ENCODE measurements at regions not wholly inside any gene's neighbourhood (a gene's known extent, or its start where the extent isn't known, plus 50 kb on each side); places are given as distances from the start of the nearest gene placed in this dataset.

- Histone ChIP-seq H3K79me2 (ENCODE audit: low read depth) (no peaks in the 10 kb centered on the region), H3K4me3 (no peak overlapping the region), H3K27ac (no peak overlapping the region), H3K36me3 (no peaks in the 10 kb centered on the region), H3K9ac (no peak overlapping the region), H3K9me3 (ENCODE audit: low read depth) (no peaks in the 10 kb centered on the region), H3K27me3 (no peaks in the 10 kb centered on the region), H3K4me1 (peaks cover 9% of the 10 kb centered on the region), H3F3A (ENCODE audit: low read depth) (no peaks in the 10 kb centered on the region), H4K20me1 (ENCODE audit: low read depth) (no peaks in the 10 kb centered on the region), H2AFZ (replicated peaks) (no peak overlapping the region), H3K4me2 (no peak overlapping the region)
- Mint-ChIP-seq H3K4me3 (no peak overlapping the region), H3K9me3 (no peaks in the 10 kb centered on the region), H3K27me3 (ENCODE audit: insufficient read depth, low read depth) (no peaks in the 10 kb centered on the region), H3K36me3 (no peaks in the 10 kb centered on the region), H3K4me1 (peaks cover 4% of the 10 kb centered on the region), H3K27ac (no peak overlapping the region)
- no peak for TF ChIP-seq EZH2phosphoT487 (IDR thresholded peaks at IDR 0.05)
- no peak for TF ChIP-seq EZH2 (IDR thresholded peaks at IDR 0.05)
- no peak for TF ChIP-seq CTCF (IDR thresholded peaks at IDR 0.05)
- no peak for DNase-seq (ENCODE audit: low spot score)
Observed at GRCh38 chr2:34251578-34251977, 652.5 kb upstream of the FAM98A start.

- DNase-seq (ENCODE audit: low spot score): no peak
- Mint-ChIP-seq H3K4me3 (no peak overlapping the region), H3K36me3 (no peaks in the 10 kb centered on the region), H3K9me3 (no peaks in the 10 kb centered on the region), H3K27ac (no peak overlapping the region), H3K4me1 (peaks cover 11% of the 10 kb centered on the region), H3K27me3 (ENCODE audit: insufficient read depth, low read depth) (no peaks in the 10 kb centered on the region)
- Histone ChIP-seq H4K20me1 (ENCODE audit: low read depth) (no peaks in the 10 kb centered on the region), H3K79me2 (ENCODE audit: low read depth) (no peaks in the 10 kb centered on the region), H2AFZ (replicated peaks) (no peak overlapping the region), H3K27ac (no peak overlapping the region), H3K27me3 (no peaks in the 10 kb centered on the region), H3K36me3 (no peaks in the 10 kb centered on the region), H3F3A (ENCODE audit: low read depth) (no peaks in the 10 kb centered on the region), H3K4me3 (no peak overlapping the region), H3K4me2 (no peak overlapping the region), H3K9ac (no peak overlapping the region), H3K9me3 (ENCODE audit: low read depth) (no peaks in the 10 kb centered on the region), H3K4me1 (peaks cover 13% of the 10 kb centered on the region)
- no peak for TF ChIP-seq CTCF (IDR thresholded peaks at IDR 0.05)
- TF ChIP-seq EZH2 (IDR thresholded peaks at IDR 0.05): no peak
- no peak for TF ChIP-seq EZH2phosphoT487 (IDR thresholded peaks at IDR 0.05)
Observed at GRCh38 chr2:34244195-34244594, 645.1 kb upstream of the FAM98A start.

GRCh38 chr2:34242763-34243123 is 643.6 kb upstream of the FAM98A start:
- Histone ChIP-seq H3K27me3 (no peaks in the 10 kb centered on the region), H3K4me1 (peaks cover 13% of the 10 kb centered on the region), H2AFZ (replicated peaks) (no peak overlapping the region), H3K36me3 (no peaks in the 10 kb centered on the region), H3K9ac (no peak overlapping the region), H4K20me1 (ENCODE audit: low read depth) (no peaks in the 10 kb centered on the region), H3K79me2 (ENCODE audit: low read depth) (no peaks in the 10 kb centered on the region), H3K9me3 (ENCODE audit: low read depth) (no peaks in the 10 kb centered on the region), H3K4me3 (no peak overlapping the region), H3F3A (ENCODE audit: low read depth) (no peaks in the 10 kb centered on the region), H3K27ac (no peak overlapping the region), H3K4me2 (no peak overlapping the region)
- H3K27ac Mint-ChIP-seq: no peak overlapping the region
- H3K27me3 Mint-ChIP-seq (ENCODE audit: insufficient read depth, low read depth): no peaks in the 10 kb centered on the region
- no peak for DNase-seq (ENCODE audit: low spot score)
- no peaks in the 10 kb centered on the region for H3K36me3 Mint-ChIP-seq
- H3K9me3 Mint-ChIP-seq: peaks cover 2% of the 10 kb centered on the region
- peaks cover 11% of the 10 kb centered on the region for H3K4me1 Mint-ChIP-seq
- TF ChIP-seq EZH2phosphoT487 (IDR thresholded peaks at IDR 0.05) (no peak), CTCF (IDR thresholded peaks at IDR 0.05) (no peak), EZH2 (IDR thresholded peaks at IDR 0.05) (no peak)
- H3K4me3 Mint-ChIP-seq: no peak overlapping the region

Measured in neural progenitor cell (in vitro differentiated cells).